ENCODE measurements at regions not wholly inside any gene's neighbourhood (a gene's known extent, or its start where the extent isn't known, plus 50 kb on each side); places are given as distances from the start of the nearest gene placed in this dataset.

DNA sequence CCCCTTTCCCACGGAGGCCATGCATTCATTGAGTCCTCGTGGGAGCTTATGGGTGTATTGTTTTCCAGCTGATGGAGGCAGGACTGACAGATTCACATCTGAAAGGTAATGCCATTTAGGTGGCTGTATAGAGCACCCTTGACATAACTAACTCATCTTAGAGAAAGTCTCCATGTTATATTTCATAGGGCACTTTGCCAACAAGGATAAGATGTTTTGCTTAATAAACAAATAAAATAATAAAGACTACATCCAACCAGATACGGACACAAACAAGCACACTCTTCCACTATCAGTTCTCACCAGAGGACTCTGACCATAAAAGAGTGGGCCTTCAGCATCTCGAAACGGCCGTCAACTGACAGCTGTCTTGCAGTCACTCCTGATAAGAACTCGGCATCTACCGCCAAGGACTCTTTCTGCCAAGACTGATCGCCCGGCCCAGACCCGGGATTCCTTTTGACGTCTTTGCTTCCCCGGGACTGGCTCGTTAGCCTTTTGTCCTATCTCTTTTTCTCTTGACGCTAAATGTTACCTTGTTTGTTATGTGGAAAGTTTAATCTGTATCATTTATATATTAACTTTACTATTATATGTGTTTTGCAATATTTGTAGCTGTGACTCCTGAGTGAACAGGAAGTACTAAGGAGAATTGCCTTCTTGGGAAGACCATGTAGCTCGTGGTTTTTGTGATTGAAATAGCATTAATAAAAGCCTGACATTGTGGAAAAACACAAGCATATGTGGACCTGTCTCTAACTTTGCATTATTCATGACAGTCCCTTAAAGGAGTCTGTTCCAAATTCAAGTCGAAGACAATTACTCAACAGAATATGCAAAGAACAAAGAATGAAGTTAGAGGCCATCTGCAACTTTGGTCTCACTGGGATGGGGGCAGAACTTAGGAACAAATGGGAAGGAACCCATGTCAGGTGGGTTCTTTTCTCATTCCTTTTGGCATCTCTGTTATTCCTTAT, 195.1 kb downstream of the LPIN1 start:
- TF ChIP-seq YY1 (IDR thresholded peaks at IDR 0.05; ENCODE audit: insufficient read depth, insufficient read length) (no peak), ZNF274 (IDR thresholded peaks at IDR 0.05; ENCODE audit: low read depth, low read length) (no peak), SUZ12 (IDR thresholded peaks at IDR 0.05; ENCODE audit: extremely low read depth, insufficient read depth, insufficient read length) (no peak)
